NOMO-1 (cell line): ENCODE measurements at regions not wholly inside any gene's neighbourhood (a gene's known extent, or its start where the extent isn't known, plus 50 kb on each side); places are given as distances from the start of the nearest gene placed in this dataset.

Experiments used
- DNase-seq, 2 experiments: peaks; one replicate each; lab custom pipeline; 2025; ENCODE audit not compliant: unreplicated experiment in 2 of 2; lab: John Stamatoyannopoulos, UW

DNA sequence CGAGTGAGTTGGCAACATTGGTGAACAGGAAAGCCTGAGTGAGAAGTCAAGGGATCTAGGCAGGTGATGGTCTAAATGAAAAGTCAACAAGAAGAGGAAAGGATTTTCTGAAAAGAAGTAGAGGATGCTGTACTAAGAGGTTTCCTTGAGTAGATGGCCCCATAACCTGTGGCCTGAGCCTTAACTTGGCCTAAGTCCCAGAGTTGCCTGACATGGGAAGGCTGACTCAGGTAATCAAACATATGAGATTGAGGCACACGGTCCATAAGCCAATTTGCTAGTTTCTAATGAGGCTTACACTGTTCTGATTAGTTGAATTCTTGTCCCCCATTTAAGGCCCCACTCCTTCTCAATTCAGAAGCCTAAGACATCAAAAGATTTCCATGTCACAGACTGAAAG is 262.5 kb upstream of the LMCD1 start:
- no peak for DNase-seq

DNA sequence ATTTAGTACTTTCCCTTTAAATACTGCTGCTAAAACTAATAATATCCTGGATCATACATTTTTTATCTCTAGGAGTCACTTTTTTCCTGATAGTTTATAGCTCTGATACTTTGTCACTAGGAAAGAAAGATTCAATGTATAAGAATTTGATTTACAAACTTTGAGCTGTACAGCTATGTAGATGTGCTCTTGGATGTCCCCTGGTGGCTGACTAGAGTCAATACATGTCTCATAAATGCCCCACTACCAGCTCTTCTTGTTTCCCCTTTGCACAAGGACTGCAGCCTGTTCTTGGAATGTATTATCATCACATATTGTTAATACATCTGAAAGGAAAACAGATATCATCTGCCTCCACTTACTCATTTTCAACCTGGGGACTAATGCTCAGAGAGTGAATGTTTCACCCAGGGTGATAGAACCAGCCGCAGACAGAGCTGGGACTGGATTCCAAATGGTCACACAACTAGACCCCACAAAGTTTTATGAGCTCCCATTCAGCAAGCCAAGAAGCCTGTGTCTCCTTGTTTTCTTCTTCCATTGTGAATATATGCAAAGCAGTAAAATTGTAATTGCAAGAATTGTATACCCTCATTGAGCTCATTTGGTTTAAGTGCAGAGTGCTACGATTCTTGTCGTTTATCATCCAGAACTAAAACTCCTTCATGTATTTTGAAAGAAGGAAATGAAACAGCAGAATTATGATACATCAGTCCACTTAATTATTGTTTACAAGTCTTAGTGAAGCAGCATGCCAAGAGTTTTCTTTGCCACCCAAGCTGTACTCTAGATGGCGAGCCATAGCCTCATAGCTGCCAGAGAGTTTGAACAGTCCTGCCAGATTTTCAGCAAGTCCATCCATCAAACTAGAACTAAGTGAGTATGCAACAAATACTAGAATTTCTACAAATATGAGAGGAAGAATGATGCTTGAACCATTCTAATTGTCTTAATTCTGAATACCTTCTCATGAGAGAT is 261.6 kb upstream of the LMCD1 start:
- peak in 1 of 2 experiments; percentile 16 for DNase-seq

GRCh38 chr3:8246070-8246469 is 255.6 kb upstream of the LMCD1 start:
- DNase-seq = no peak

DNA sequence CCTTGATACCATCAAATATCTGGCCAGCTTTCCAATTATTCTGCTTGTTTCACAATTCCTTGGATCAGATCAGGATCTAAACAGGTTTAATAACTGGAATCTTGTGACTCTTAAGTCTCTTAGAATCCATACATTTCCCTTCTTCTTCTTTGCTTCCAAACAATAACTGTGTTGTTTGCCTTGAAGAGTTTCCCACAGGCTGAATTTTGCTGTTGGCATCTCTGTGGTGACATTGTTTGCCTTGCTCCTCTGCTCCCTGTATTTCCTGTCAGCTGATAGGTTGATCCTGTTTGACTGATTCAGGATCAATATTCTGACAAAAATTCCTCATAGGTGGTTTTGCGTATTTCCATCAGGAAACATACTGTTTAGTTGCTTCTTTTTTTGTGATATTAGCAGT is 248.4 kb upstream of the LMCD1 start:
- DNase-seq = no peak

GRCh38 chr3:8254489-8254888 is 247.1 kb upstream of the LMCD1 start:
- no peak for DNase-seq

- DNase-seq = no peak
These were observed 245.9 kb upstream of the LMCD1 start for GRCh38 chr3:8255725-8256124.

DNA sequence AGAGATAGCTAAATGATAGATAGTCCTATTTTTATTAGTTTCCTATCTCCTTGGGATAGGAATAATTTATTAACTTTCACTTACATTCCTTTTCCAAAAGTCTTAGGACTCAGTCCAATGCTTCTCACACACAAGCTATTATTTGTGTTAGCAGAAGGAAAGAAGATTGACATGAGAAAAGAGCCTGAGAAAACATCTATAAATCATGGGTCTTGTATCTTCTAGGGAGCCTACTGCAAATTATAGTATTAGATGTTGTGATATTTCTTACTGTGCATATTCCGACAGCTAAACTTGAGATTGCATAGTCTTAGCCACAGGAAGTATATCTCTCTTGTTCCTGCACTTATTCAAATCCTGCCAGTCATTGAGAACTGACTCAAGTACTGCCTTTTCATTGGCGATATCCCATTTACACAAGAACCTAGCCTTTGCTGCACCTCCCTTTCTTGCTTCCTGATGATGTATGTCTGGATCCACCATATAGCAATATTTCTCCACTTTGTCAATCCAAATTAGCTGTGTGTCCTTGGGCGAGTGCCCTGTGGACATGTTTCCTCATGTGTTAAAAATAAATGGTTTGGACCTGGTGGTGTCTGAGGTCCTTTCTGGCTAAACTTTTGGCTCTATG is 245.1 kb upstream of the LMCD1 start:
- DNase-seq = no peak

- no peak for DNase-seq
These were observed 240.6 kb upstream of the LMCD1 start for GRCh38 chr3:8261018-8261417.

GRCh38 chr3:8266730-8267131 is 234.9 kb upstream of the LMCD1 start:
- DNase-seq = peak in 1 of 2 experiments; percentile 4

DNA sequence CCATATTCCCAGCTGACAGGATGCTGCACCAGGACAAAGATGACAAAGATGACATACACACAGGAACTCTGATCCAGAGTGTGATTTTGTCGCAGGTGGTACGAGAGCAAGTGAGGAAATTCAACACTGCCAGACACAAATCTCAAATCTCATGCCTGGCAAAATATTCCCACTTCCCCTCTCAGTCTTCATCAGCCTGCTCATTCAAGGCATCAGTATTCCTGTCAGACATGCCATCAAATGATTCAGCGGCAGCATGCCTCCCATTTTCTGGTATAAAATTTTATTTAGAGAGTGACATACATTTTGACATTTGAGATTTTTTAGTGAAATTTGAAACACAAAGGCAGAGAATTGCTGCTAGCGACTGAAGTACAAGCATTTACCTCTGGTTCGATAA is 228.1 kb upstream of the LMCD1 start:
- DNase-seq = no peak

DNA sequence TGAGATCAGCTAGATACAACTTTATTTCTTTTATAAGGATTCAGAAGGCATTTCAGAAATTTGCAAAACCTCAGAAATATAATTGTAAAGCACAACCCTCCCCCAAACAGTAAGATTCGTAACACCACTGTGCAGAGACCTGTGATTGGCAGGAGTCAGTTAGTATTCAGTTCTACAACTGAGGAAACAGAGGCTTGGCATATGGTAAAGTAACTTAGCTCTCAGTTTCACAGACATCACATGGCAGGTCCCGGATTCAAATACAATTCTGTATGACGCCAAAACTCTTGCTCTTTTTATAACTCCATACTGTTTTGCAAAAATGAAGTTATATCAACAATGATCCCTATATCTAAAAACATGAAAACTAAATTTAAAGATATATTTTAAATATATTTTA is 225.6 kb upstream of the LMCD1 start:
- no peak for DNase-seq

GRCh38 chr3:8276506-8276905 is 225.1 kb upstream of the LMCD1 start:
- no peak for DNase-seq

DNA sequence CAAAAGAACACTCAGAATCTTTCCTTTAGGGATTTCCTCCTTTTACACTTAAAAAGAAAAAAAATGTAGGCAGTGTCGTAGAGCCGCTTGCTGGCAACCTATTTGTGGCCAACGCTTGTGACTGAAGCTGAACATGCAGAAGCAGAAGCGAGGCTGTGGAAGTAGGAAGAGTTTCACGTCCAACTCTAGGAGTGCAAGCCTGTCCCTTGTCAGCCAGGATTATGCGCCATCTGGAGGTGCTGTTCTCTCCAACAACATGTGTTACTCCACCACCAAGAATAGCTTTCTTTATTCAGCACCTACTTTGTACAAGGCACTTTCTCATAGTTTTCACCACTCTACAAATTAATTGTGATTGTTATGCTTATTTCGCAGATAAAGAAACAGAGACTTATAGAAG is 223.2 kb upstream of the LMCD1 start:
- no peak for DNase-seq

DNA sequence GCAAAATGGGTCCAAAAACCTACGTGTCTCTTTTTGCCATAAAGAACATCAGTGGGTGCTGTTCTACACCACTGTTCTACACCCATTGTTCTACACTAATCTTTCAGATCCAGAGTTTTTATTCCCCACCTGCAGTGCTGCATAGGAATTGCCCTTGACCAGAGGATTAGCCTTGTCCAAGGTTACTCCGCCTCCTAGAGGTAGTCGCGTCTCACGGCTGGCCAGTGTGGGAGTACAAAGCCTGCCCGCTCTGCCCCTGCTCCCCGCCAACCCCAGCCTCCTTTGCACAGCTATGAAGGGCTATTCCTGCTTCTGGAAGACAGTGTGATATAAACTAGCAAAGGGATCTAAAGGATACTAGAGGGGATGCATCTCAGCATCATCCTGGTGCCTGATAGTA is 222.1 kb upstream of the LMCD1 start:
- no peak for DNase-seq

- no peak for DNase-seq
These were observed 221.6 kb upstream of the LMCD1 start for GRCh38 chr3:8279886-8280550.

DNA sequence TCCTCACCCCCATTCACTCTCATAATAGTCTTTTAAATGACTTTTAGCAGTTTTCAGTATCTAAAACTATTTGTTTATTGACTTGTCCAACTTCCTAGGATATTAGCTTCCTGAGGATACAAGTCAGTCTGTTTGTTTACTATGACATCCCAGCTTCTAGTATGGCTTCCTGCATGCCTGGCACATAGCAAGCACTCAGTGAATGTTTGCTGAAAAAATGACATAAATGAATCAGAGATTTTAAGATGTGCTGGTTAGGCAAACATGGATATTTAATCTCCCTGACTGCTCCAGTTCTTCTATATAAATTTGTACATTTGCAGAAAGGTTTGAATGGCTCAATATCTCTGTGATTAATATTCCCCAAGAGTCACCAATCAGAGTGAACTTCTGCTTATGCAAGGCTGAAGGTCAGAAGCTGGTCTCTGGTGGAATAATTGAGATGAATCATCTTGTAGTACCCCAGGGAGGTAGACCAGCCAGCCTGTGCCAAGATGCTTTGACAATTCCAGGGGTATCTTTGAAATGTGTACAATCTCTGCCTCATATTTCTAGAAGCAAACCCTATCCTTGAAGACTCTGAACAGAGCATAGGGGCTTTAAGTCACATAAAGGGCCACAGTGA is 219.0 kb upstream of the LMCD1 start:
- DNase-seq = no peak

DNA sequence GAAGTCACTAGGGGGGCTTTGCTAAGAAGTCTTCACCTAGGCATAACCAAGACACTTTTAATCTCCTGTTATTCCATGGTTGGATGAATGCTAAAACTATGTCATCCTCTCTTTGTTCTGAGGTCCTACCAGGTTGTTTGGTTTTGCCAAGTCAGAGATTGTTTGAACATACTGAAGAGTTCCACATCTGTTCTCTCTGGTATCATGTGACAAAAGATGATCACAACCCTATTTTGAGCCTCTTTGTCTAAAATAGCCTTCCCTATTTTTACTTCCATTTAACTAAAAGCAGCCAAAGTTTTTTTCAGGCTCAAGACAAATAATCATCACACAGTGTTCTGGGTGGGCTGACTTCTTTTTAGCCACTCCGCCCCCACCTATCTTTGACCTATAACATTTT is 218.4 kb upstream of the LMCD1 start:
- no peak for DNase-seq

DNA sequence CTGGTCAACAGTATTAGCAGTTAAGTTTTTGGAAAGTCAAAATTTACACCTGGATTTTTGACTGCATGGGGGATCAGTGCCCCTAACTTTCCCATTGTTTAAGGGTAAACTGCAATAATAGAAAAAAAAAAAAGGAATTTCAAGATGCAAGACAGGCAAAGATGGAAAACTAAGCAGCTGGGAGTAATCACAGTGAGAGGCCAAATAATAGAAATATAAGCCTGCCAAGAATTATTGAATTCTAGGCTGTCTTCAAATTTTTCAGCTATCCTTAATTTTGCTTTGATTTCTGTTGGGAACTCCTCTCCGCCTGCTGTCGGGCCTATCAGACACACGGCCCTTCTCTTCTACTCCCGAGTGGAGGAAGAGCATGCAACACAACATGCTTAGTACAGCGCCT is 215.5 kb upstream of the LMCD1 start:
- no peak for DNase-seq

- no peak for DNase-seq
These were observed 214.9 kb upstream of the LMCD1 start for GRCh38 chr3:8286749-8287148.

DNA sequence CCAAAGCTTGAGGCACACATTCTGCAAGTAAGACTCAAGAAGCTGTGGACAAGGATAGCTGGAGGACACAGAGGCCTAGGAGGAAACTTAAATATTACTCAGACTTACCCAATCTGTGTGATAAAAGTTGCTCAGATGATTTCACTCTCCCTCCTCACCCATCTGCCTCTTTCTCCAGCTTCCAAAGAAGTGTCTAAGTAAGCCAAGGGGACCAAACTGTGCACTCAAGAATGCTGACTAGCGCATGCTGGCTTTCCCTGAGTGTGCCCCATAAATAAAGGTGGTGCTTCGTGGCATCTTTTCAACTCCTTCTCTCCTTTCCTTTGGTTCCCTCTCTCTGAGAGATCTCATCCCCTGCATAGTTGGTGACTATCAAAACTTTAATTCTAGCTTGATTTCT is 211.0 kb upstream of the LMCD1 start:
- DNase-seq = no peak

DNA sequence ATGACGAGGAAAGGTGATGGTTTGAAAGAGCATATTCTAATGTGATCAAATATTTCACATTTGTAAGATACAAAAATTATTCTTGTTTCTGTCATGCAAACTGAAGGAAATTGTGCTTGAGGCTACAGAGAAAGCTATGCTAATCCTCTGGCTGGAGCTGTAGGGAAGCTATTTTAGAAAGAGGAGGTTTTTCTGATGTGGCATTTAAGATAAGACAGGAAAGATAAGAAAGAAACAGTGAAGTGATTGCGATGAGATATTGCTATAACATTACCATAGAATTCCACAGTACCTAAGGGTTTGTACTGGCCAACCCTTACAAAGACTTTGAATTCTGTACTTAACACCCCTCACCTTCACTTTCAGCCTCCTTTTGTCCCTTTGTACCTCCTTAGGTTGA is 205.2 kb upstream of the LMCD1 start:
- no peak for DNase-seq
